Neural progenitor cell (in vitro differentiated cells): ENCODE measurements at regions not wholly inside any gene's neighbourhood (a gene's known extent, or its start where the extent isn't known, plus 50 kb on each side); places are given as distances from the start of the nearest gene placed in this dataset.
"Not testable (repeated sequence)": the region's sequence is repeated elsewhere in the genome, so short reads cannot be mapped to it uniquely, and the experiment has no call there.

ENCODE experiments used
- DNase-seq: peaks from one replicate; pipeline ENCODE4 v3.0.0-alpha.2; 2016; ENCODE audit warnings: low spot score
- H2AFZ ChIP-seq: fragments of 200-600 bp; sonication (generic); replicated peaks from 2 replicates; pipeline ENCODE4 v1.6.1; 2016; ENCODE audit warnings: antibody characterized with exemption
- H3F3A ChIP-seq: fragments of 200-600 bp; sonication (generic); 2 replicates; pipeline ENCODE4 v1.6.1; 2016; ENCODE audit warnings: antibody characterized with exemption, low read depth
- H3K27ac ChIP-seq: fragments of 200-600 bp; sonication (generic); 2 replicates; pipeline ENCODE4 v1.5.1; 2016; ENCODE audit warnings: mild to moderate bottlenecking
- H3K27me3 ChIP-seq: fragments of 200-600 bp; sonication (generic); 2 replicates; pipeline ENCODE4 v1.6.1; 2016; ENCODE audit warnings: mild to moderate bottlenecking, moderate library complexity
- H3K36me3 ChIP-seq: fragments of 200-600 bp; sonication (generic); 2 replicates; pipeline ENCODE4 v1.5.1; 2016
- H3K4me1 ChIP-seq: fragments of 200-600 bp; sonication (generic); 2 replicates; pipeline ENCODE4 v1.6.1; 2016; ENCODE audit warnings: mixed run types
- H3K4me2 ChIP-seq: fragments of 200-600 bp; sonication (generic); 2 replicates; pipeline ENCODE4 v1.6.1; 2016
- H3K4me3 ChIP-seq: fragments of 200-600 bp; sonication (generic); 2 replicates; pipeline ENCODE4 v1.5.1; 2016
- H3K79me2 ChIP-seq: fragments of 200-600 bp; sonication (generic); 2 replicates; pipeline ENCODE4 v1.6.1; 2016; ENCODE audit warnings: low read depth
- H3K9ac ChIP-seq: fragments of 200-600 bp; sonication (generic); 2 replicates; pipeline ENCODE4 v1.6.1; 2016
- H3K9me3 ChIP-seq: fragments of 200-600 bp; sonication (generic); 2 replicates; pipeline ENCODE4 v1.5.1; 2016; ENCODE audit warnings: low read depth
- H4K20me1 ChIP-seq: fragments of 200-600 bp; sonication (generic); 2 replicates; pipeline ENCODE4 v1.6.1; 2016; ENCODE audit warnings: low read depth
- H3K27ac Mint-ChIP-seq: 3 replicates; pipeline ENCODE4 v1.8.0; 2021; ENCODE audit warnings: mixed read lengths
- H3K27me3 Mint-ChIP-seq: 2 replicates; pipeline ENCODE4 v1.8.0; 2022; ENCODE audit warnings: low read depth, mild to moderate bottlenecking, inconsistent platforms, moderate library complexity, mixed read lengths; ENCODE audit not compliant: insufficient read depth
- H3K36me3 Mint-ChIP-seq: 3 replicates; pipeline ENCODE4 v1.8.0; 2021; ENCODE audit warnings: mixed read lengths
- H3K4me1 Mint-ChIP-seq: 3 replicates; pipeline ENCODE4 v1.8.0; 2021; ENCODE audit warnings: mixed read lengths
- H3K4me3 Mint-ChIP-seq: 3 replicates; pipeline ENCODE4 v1.8.0; 2021; ENCODE audit warnings: mild to moderate bottlenecking, moderate library complexity, mixed read lengths
- H3K9me3 Mint-ChIP-seq: 3 replicates; pipeline ENCODE4 v1.8.0; 2020; ENCODE audit warnings: mixed read lengths
- CTCF ChIP-seq: fragments of 200-600 bp; sonication (generic); IDR thresholded peaks from 2 replicates; pipeline ENCODE4 v1.5.1; 2017; ENCODE audit warnings: antibody characterized with exemption, mild to moderate bottlenecking
- EZH2 ChIP-seq: fragments of 200-600 bp; sonication (generic); IDR thresholded peaks from 2 replicates; pipeline ENCODE4 v1.6.1; 2017; ENCODE audit warnings: antibody characterized with exemption, mild to moderate bottlenecking, moderate library complexity
- EZH2phosphoT487 ChIP-seq: fragments of 200-600 bp; sonication (generic); IDR thresholded peaks from 2 replicates; pipeline ENCODE4 v1.6.1; 2017; ENCODE audit warnings: antibody characterized with exemption

GRCh38 chr6:44039191-44039719, 88.0 kb downstream of the MRPL14 start:
- Histone ChIP-seq H3K27ac (no peak overlapping the region), H3K4me3 (no peak overlapping the region), H3K9ac (no peak overlapping the region), H2AFZ (no peak overlapping the region), H3K4me2 (no peak overlapping the region), H3K79me2 (no peaks in the 10 kb centered on the region), H3K27me3 (no peaks in the 10 kb centered on the region), H3K4me1 (peaks cover 45% of the 10 kb centered on the region), H4K20me1 (no peaks in the 10 kb centered on the region), H3F3A (no peaks in the 10 kb centered on the region), H3K9me3 (no peaks in the 10 kb centered on the region), H3K36me3 (no peaks in the 10 kb centered on the region)
- no peaks in the 10 kb centered on the region for H3K36me3 Mint-ChIP-seq
- H3K4me1 Mint-ChIP-seq = peaks cover 46% of the 10 kb centered on the region
- no peak for DNase-seq
- no peak overlapping the region for H3K4me3 Mint-ChIP-seq
- H3K27me3 Mint-ChIP-seq = peaks cover 9% of the 10 kb centered on the region
- H3K9me3 Mint-ChIP-seq = no peaks in the 10 kb centered on the region
- TF ChIP-seq CTCF (no peak), EZH2 (no peak), EZH2phosphoT487 (no peak)
- peak overlapping the region; percentile 26 for H3K27ac Mint-ChIP-seq

- Histone ChIP-seq H3K9me3 (no peaks in the 10 kb centered on the region), H4K20me1 (no peaks in the 10 kb centered on the region), H3K27ac (no peak overlapping the region), H3K27me3 (no peaks in the 10 kb centered on the region), H3K4me1 (peaks cover 39% of the 10 kb centered on the region), H3K4me3 (no peak overlapping the region), H3K9ac (no peak overlapping the region), H3K4me2 (no peak overlapping the region), H2AFZ (no peak overlapping the region), H3F3A (no peaks in the 10 kb centered on the region), H3K36me3 (no peaks in the 10 kb centered on the region), H3K79me2 (no peaks in the 10 kb centered on the region)
- TF ChIP-seq EZH2 (no peak), EZH2phosphoT487 (no peak), CTCF (no peak)
- Mint-ChIP-seq H3K27me3 (peaks cover 9% of the 10 kb centered on the region), H3K27ac (no peak overlapping the region), H3K4me3 (no peak overlapping the region), H3K9me3 (no peaks in the 10 kb centered on the region), H3K4me1 (peaks cover 45% of the 10 kb centered on the region), H3K36me3 (no peaks in the 10 kb centered on the region)
- DNase-seq = no peak
Measured at GRCh38 chr6:44038543-44039065, 88.6 kb downstream of the MRPL14 start.

- peaks cover 33% of the 10 kb centered on the region for H3K4me1 ChIP-seq
- Mint-ChIP-seq H3K9me3 (no peaks in the 10 kb centered on the region), H3K36me3 (no peaks in the 10 kb centered on the region), H3K4me1 (peaks cover 39% of the 10 kb centered on the region), H3K27me3 (peaks cover 9% of the 10 kb centered on the region), H3K27ac (peak overlapping the region; percentile 23), H3K4me3 (no peak overlapping the region)
- H3K79me2 ChIP-seq = no peaks in the 10 kb centered on the region
- no peaks in the 10 kb centered on the region for H3K27me3 ChIP-seq
- no peaks in the 10 kb centered on the region for H3K36me3 ChIP-seq
- H3F3A ChIP-seq = no peaks in the 10 kb centered on the region
- no peaks in the 10 kb centered on the region for H3K9me3 ChIP-seq
- no peak overlapping the region for H3K9ac ChIP-seq
- no peak overlapping the region for H3K27ac ChIP-seq
- DNase-seq = no peak
- no peak overlapping the region for H2AFZ ChIP-seq
- no peak for TF ChIP-seq EZH2
- TF ChIP-seq EZH2phosphoT487 = no peak
- TF ChIP-seq CTCF = no peak
- H3K4me3 ChIP-seq = no peak overlapping the region
- no peaks in the 10 kb centered on the region for H4K20me1 ChIP-seq
- no peak overlapping the region for H3K4me2 ChIP-seq
Measured at GRCh38 chr6:44037847-44038542, 89.3 kb downstream of the MRPL14 start.

GRCh38 chr6:44037276-44037675, 90.0 kb downstream of the MRPL14 start:
- not testable (repeated sequence) for H2AFZ ChIP-seq, H3K4me3 ChIP-seq, H3K9me3 Mint-ChIP-seq, H3F3A ChIP-seq, H3K4me2 ChIP-seq, H3K9ac ChIP-seq, H3K36me3 Mint-ChIP-seq, H3K36me3 ChIP-seq, H3K27ac ChIP-seq, H3K27me3 Mint-ChIP-seq, H4K20me1 ChIP-seq, DNase-seq, H3K27me3 ChIP-seq, H3K27ac Mint-ChIP-seq, H3K4me3 Mint-ChIP-seq, H3K9me3 ChIP-seq, H3K79me2 ChIP-seq
- H3K4me1 Mint-ChIP-seq = peaks cover 33% of the 10 kb centered on the region
- H3K4me1 ChIP-seq = peaks cover 27% of the 10 kb centered on the region
